Brain microvascular endothelial cell (primary cell): ENCODE measurements at regions not wholly inside any gene's neighbourhood (a gene's known extent, or its start where the extent isn't known, plus 50 kb on each side); places are given as distances from the start of the nearest gene placed in this dataset.
A peak's percentile ranks its signal among the peaks of the same experiment; 100 is the strongest.

Experiments
- DNase-seq: peaks from one replicate; pipeline ENCODE4 v3.0.0-alpha.2; 2020
- H3K27ac ChIP-seq: fragments of 250-450 bp; sonication (Bioruptor Pico); 2 replicates; pipeline ENCODE4 v1.5.1; 2020; ENCODE audit warnings: mild to moderate bottlenecking, moderate library complexity
- H3K27me3 ChIP-seq: fragments of 250-450 bp; sonication (Bioruptor Pico); replicated peaks from 2 replicates; pipeline ENCODE4 v1.5.1; 2020; ENCODE audit warnings: mild to moderate bottlenecking
- H3K36me3 ChIP-seq: fragments of 250-450 bp; sonication (Bioruptor Pico); replicated peaks from 2 replicates; pipeline ENCODE4 v1.5.1; 2020; ENCODE audit warnings: mild to moderate bottlenecking
- H3K4me3 ChIP-seq: 2 replicates; pipeline ENCODE4 v1.5.1; 2011; ENCODE audit warnings: low read depth, mild to moderate bottlenecking, control low read depth, low read length, moderate library complexity
- in situ Hi-C: cut with HindIII; loops from 2 replicates; pipeline ENCODE4 v1.10.0; 2017; ENCODE audit warnings: low sequenced_read_pairs, low pct_ligation_motif_present
- TF ChIP-seq, protein P1 (sequence below): IDR thresholded peaks from 2 replicates; pipeline ENCODE4 v1.5.1; 2011; ENCODE audit warnings: low read depth, mild to moderate bottlenecking, moderate library complexity, low read length, control low read depth, inconsistent platforms; ENCODE audit errors: missing control alignments

DNA sequence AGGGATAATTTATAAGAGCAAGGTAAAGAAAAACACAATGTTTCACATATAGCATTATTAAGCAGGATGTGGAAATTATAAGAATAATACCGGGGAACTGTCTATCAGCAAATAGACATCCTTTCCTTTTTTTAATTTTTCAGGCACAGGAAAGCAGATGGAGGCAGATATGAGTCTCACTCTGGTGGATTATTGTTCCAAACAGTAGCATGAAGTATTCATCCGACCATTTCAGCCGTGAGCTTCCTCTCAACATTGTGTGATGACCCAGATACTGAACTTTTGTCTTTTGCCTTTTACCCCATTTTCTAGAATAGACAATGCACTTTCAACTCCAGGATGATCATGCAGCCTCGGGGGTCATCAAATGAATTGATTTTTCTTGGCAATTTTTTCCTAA lies 599.8 kb downstream of the ADGRL2 start:
- TF ChIP-seq, protein P1, sequence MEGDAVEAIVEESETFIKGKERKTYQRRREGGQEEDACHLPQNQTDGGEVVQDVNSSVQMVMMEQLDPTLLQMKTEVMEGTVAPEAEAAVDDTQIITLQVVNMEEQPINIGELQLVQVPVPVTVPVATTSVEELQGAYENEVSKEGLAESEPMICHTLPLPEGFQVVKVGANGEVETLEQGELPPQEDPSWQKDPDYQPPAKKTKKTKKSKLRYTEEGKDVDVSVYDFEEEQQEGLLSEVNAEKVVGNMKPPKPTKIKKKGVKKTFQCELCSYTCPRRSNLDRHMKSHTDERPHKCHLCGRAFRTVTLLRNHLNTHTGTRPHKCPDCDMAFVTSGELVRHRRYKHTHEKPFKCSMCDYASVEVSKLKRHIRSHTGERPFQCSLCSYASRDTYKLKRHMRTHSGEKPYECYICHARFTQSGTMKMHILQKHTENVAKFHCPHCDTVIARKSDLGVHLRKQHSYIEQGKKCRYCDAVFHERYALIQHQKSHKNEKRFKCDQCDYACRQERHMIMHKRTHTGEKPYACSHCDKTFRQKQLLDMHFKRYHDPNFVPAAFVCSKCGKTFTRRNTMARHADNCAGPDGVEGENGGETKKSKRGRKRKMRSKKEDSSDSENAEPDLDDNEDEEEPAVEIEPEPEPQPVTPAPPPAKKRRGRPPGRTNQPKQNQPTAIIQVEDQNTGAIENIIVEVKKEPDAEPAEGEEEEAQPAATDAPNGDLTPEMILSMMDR: no peak
- no peak for DNase-seq
- H3K4me3 ChIP-seq: no peak overlapping the region
- H3K27me3 ChIP-seq: no peaks in the 10 kb centered on the region
- no peak overlapping the region for H3K27ac ChIP-seq
- in situ Hi-C loops: no loop called here
- no peaks in the 10 kb centered on the region for H3K36me3 ChIP-seq

DNA sequence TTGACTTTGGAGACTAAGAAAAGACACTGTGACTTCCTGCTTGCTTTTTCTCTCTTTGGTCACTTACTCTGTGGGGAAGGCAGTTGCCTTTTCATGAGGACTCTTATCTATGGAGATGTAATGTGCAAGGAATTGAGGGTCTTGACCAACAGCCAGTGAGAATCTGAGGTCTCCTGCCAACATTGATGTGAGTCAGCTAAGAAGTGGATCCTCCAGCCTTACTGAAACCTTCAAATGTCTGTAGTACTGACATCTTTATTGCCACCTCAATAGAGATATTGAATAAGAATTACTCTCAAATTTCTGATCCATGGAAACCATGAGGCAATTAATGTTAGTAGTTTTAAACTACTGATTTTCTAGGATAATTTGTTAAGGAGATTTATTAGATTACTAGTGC lies 598.4 kb downstream of the ADGRL2 start:
- H3K27ac ChIP-seq: peak overlapping the region; percentile 38
- H3K36me3 ChIP-seq: no peaks in the 10 kb centered on the region
- in situ Hi-C loops: no loop called here
- no peaks in the 10 kb centered on the region for H3K27me3 ChIP-seq
- peak; percentile 86 for DNase-seq
- no peak overlapping the region for H3K4me3 ChIP-seq
- TF ChIP-seq, protein P1: no peak

DNA sequence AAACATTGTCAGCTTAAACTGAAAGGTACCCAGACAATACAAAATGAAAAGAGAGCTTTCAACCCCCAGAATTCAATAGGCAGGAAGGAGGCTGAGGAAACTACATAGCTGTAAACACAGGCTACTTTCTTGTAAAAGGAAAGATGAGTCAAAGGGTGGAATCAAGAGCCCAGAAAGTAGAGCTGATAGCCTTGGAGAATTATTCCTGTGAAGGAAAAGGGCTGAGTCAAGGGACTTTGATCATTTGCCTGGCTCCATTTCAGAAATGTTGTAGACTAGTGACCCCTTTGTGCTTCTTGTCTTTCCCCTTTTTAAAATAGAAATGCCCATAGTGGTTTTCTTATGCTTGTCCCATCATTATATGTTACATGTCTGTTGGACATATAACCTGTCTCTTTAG lies 597.6 kb downstream of the ADGRL2 start:
- DNase-seq: peak; percentile 25
- Histone ChIP-seq H3K4me3 (no peak overlapping the region), H3K36me3 (no peaks in the 10 kb centered on the region), H3K27me3 (no peaks in the 10 kb centered on the region), H3K27ac (peak overlapping the region; percentile 38)
- in situ Hi-C loops: no loop called here
- TF ChIP-seq, protein P1: no peak

DNA sequence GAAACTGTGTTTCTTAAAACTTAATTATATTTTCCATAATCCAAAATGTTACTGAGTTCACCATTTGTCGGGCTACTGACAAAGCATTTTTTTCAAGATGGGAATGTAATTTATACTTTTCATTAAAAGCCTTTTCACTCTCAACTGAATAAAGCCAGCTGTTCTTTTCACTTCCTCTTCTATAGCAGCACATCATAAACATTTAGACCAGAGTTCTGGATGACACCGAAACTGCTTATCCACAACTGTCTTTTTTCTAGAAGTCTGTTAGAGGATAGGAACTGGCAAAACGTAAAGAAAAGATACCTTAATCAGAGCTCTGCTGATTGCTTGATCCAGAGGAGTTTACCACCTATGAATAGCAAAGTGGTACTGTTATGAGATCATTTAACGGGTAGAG lies 594.7 kb downstream of the ADGRL2 start:
- DNase-seq: no peak
- H3K36me3 ChIP-seq: no peaks in the 10 kb centered on the region
- H3K4me3 ChIP-seq: no peak overlapping the region
- H3K27ac ChIP-seq: no peak overlapping the region
- in situ Hi-C loops: no loop called here
- TF ChIP-seq, protein P1: no peak
- H3K27me3 ChIP-seq: no peaks in the 10 kb centered on the region

DNA sequence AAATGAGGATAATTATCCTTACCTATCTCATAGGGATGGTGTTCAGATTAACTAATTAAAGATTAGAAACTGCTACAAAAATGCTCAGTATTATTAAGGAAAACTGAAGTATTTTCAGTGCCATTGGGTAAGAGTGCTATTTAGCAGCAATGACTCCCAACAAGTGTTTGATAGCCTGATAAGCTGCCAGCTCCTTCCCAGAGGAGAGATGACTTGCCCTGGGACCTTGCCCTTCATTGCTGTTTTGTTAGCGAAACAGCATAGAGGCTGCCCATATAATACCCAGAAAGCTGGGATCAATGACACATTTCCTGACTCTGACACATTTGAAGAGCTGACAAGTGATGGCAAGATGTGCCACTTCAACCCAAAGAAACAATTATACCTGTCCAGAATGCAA lies 592.2 kb downstream of the ADGRL2 start:
- TF ChIP-seq, protein P1: no peak
- Histone ChIP-seq H3K27me3 (no peaks in the 10 kb centered on the region), H3K4me3 (no peak overlapping the region), H3K36me3 (no peaks in the 10 kb centered on the region), H3K27ac (no peak overlapping the region)
- no peak for DNase-seq
- in situ Hi-C loops: no loop called here

DNA sequence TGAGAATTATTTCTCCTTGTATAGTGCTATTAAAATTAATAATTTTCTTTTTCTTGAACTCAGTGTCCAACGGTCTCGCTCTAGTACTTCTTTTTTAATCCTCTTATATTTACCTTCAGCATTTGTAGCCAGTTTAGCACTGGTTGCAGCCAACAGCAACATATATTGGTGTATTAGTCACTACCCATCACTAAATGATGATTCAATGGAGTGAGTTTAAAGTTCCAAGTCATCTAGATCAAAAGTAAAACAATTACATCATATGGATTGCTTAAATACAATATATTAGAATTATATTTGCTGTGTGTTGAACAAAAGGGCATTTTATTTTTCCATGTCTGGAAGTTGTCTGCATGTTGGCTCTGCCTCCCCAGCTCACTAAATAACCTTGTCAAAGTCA lies 591.8 kb downstream of the ADGRL2 start:
- TF ChIP-seq, protein P1: no peak
- no peak overlapping the region for H3K27ac ChIP-seq
- no peaks in the 10 kb centered on the region for H3K27me3 ChIP-seq
- H3K36me3 ChIP-seq: no peaks in the 10 kb centered on the region
- no peak overlapping the region for H3K4me3 ChIP-seq
- in situ Hi-C loops: no loop called here
- peak; percentile 75 for DNase-seq
